GM19395 (cell line): ENCODE measurements at regions not wholly inside any gene's neighbourhood (a gene's known extent, or its start where the extent isn't known, plus 50 kb on each side); places are given as distances from the start of the nearest gene placed in this dataset.

Experiments
- ATAC-seq: cut with Tn5 transposase; IDR thresholded peaks from one replicate; pipeline ENCODE4 v1.9.1; 2021; ENCODE audit warnings: mild to moderate bottlenecking, moderate library complexity; ENCODE audit not compliant: unreplicated experiment

- no peak for ATAC-seq
Observed at GRCh38 chr4:133493776-133494175, 344.7 kb downstream of the PCDH10 start.

DNA sequence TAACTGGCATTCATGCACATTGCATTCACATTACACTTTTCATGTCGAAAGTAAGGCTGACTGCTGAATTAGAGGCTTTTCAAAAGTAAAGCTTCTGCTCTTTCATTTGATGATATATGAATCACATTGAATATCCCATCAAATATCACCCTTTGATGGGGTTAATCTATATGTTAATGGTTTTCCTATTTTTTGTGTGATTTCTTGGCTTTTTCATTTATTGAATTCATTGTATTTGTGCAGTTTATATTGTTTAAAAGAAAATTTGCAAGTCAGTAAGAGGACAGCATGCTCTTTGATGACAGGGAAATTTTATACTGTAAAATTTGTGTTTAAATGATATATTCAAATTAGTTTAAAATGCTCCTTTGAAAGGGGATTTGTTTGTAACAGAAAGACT lies 344.1 kb downstream of the PCDH10 start:
- ATAC-seq = no peak

- ATAC-seq = no peak
Observed at GRCh38 chr4:133484287-133484686, 335.2 kb downstream of the PCDH10 start.

- ATAC-seq = no peak
Observed at GRCh38 chr4:133483600-133484246, 334.6 kb downstream of the PCDH10 start.

DNA sequence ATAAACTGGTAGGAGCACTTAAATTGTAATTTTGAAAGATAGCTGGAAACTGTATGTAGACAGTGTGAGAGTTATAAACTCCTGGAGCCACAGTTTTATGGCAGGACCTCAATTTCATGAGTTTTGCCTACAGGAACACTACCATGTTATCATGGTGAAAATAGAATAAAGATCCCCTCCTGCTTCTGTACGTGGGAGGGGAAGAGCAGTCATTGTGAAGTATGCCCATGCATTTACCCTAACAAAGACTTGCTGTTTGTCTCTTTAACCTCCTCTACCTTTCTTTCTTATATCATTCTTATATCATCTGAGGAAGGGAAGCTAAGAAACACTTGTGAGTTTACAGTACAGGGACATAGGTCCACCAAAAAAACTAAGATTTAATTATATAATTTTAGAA lies 327.0 kb downstream of the PCDH10 start:
- no peak for ATAC-seq

- ATAC-seq = no peak
Observed at GRCh38 chr4:133474501-133474900, 325.4 kb downstream of the PCDH10 start.

- no peak for ATAC-seq
Observed at GRCh38 chr4:133472244-133472643, 323.1 kb downstream of the PCDH10 start.

DNA sequence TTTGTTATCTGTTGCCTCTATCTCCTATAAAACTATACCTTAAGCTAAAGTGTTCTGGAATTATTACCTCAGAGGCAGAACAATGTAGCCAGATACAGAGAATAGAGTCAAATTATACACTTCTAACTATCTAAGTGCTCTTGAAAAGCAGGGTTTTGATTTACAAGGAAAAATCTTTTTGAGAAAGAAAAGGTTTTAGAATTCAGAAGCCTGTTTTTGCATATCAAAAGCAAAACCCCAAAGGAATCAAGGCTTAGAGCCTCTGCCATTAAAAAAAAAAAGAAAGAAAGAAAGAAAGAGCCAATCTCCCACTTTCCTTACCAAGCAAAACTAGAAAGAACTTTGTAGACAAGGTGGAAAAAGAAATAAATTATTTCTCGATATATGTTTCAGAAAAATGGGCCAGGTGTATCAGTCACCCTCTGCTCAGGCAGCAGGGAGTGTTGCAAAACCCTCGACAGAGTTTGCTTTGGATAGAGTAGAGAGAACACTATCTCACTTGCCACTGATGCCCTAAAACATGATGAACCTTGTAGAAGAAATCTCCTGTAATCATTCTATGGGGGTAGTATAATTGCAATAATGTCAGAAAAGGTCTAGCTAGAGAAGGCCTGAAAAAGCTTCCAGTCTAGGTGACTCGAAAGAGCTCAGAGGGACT lies 318.3 kb downstream of the PCDH10 start:
- ATAC-seq = no peak

- ATAC-seq = no peak
Observed at GRCh38 chr4:133465022-133465421, 315.9 kb downstream of the PCDH10 start.

DNA sequence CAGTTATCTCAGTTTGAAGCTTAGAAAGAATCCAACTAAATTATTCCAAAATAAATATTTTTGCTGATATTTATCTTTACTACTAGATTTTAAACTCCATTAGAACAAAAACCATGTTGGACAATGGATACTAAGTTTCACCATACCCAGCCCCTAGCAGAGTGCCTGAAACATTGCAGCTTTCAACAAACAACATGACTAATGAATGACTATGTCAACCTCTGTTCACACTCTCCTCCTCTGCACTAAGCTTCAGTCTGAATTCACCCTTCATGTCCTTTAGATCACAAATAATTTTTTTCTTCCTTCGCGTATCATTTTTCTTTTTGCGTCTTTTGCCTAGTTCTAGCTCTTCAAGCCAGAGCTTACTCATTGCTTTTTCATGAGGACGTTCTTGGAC lies 315.2 kb downstream of the PCDH10 start:
- no peak for ATAC-seq

DNA sequence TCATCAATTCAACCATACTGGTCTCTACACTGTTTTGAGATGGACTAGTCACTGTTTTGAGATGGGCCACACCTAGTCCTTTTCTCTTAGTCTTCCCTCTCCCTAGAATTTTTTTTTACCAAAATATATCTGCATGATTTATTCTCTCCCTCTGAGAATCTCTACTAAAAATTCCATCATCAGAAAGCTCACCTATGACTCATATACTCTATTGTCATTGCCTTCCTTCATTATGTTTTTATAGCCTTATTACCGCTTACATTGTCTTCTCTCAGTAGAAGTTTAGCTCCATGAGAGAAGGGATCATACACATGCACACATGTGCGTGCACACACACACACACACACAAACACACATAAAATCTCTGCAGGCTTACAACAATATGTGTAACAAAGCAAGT lies 303.6 kb downstream of the PCDH10 start:
- ATAC-seq = no peak

- no peak for ATAC-seq
Observed at GRCh38 chr4:133450813-133451212, 301.7 kb downstream of the PCDH10 start.

DNA sequence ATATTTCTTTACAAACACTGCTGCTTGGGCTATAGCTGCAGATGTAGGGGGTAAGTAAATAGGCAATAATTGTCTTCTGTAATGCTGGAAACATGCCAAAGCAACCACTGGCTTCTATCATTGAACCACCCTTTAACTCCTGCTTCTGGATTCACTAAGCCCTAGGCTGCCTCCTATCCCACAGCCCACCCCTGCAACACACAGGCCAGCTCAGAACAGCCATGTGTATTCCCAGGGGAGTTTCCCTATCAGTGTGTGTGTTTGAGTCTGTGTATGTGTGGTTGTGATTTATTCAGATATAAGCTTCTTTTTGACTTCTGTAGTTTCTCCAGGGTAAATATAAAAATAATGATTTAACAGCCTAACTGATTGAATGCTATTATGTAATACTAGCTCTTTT lies 291.3 kb downstream of the PCDH10 start:
- ATAC-seq = no peak

DNA sequence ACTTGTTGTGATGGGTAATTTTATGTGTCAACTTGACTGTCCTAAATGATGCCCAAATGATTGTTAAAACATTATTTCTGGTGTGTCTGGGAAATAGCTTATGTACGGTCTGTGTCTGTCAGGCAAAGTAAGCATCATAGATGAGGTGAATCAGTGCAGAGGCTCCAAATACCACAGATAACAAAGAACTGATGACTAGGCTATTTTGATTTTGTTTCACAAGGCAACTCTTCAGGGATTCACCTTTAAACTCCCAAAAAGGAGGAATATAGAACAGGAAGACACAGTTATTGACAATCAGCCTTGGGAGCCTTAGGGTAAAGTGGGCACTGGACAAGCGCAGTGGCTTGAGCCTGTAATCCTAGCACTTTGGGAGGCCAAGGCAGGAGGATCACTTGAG lies 290.7 kb downstream of the PCDH10 start:
- no peak for ATAC-seq

DNA sequence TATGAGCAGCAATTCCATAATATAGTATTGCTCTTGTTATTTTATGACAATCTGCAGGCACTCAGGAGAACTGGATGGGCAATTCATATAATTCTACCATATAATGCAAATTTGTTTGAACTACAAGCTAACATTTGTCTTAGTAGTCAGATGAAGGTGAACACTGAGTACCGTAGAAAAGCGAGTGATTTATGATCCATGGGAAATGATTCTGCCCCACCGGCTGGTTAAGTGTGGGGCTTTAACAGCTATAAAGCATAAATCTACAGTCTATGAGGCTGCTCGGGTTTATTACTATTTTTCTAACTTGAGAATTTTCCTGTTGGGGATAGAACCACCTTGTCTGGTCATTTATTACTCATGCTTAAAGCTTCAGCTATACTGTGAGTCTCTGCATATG lies 275.5 kb downstream of the PCDH10 start:
- no peak for ATAC-seq

DNA sequence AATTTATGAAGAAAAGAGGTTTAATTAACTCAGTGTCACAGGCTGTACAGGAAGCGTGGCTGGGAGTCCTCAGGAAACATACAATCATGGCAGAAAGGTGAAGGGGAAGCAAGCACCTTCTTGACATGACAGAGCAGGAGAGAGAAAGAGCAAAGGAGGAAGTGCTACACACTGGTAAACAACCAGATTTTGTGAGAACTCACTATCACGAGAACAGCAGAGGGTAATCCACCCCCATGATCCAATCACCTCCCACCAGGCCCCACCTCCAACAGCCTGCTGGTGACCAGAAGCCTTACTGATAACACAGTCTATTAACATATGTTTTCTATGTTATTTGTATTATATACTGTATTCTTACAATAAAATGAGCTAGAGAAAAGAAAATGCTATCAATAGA lies 254.8 kb downstream of the PCDH10 start:
- ATAC-seq = no peak

DNA sequence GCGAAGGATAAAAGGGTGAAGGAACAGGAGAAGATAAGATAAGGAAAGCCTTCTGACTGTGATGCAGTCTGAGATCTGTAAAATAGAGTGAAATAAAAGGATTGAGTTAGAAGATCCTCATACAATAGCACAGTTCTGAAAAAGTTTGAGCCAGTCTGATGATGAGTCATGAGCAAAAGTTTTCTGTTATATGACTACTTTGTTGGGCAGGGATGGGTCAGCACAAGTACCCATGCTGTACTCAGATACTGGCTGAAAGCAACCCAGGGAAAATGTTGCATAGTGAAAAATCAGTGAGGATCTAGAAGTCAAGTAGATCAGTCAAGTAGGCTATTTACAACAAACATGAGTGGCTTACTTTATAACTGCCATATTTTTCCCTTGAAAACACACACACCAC lies 253.5 kb downstream of the PCDH10 start:
- ATAC-seq = no peak

DNA sequence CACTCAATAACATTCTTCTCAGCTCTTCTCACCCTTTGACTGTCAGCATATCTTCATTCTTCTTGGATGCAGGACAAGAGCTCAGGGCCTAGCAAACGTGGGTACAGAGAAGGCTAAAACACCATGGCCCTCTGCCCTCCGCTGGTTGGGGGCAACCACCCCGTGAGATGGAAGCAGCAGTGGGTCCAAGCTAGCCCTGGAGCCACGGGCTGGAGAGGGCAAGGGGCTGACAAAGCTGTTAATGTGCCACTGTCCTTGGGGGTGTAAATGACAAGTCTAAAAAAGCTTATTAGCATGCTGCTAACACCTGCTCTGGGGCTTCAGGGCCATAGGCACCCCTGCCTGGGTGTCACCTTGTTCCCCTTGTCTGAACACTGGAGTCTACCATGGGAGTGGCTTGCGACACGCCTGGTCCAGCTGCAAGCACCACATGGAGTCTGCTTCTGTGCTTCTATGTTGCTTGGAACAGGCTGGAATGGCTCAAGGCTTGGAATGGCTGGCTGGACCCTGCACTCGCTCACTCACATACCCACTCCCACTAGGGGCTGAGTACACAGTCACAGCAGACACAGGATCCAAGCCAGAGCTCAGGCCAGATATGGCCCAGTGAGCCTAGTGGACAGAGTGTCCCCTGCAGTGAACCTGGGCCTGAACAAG lies 246.0 kb downstream of the PCDH10 start:
- ATAC-seq = no peak

DNA sequence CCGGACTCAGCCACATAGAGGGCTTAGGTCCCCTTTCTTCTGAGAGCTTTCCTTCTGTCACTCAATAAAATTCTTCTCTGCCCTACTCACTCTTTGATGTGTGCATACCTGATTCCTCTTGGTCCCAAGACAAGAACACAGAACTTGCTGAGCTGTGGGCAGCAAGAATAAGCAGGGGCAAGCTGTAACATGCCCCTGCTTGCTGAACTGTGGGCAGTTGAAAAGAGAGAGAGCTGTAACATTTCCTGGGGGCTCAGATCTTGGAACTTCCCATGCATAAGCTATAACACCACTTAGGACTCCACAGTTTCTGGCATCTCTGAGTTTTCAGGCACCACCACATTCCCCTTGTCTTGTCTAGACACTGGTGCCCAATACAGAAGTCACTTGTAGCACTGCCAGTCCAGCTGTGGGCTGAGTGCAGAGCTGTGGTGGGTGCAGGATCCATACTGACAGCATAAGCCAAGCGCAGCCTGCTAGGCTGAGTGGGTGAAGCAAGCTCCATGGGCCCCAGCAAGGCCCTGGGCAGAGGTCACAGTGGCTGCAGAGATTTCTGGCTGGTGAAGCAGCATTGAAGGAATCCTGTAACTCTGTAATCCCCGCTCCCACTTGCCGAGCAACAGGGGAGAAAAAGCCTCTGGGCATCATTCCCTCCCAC lies 241.2 kb downstream of the PCDH10 start:
- no peak for ATAC-seq

- ATAC-seq = no peak
Observed at GRCh38 chr4:133389029-133389428, 239.9 kb downstream of the PCDH10 start.

- ATAC-seq = no peak
Observed at GRCh38 chr4:133385161-133385954, 236.3 kb downstream of the PCDH10 start.
